Activated naive CD4-positive, alpha-beta T cell treated with anti-CD3 and anti-CD28 coated beads, Interleukin-2, amount 50 U/mL, for 72 hours (primary cell): ENCODE measurements at regions not wholly inside any gene's neighbourhood (a gene's known extent, or its start where the extent isn't known, plus 50 kb on each side); places are given as distances from the start of the nearest gene placed in this dataset.

ENCODE experiments used
- ATAC-seq, 2 donors: fragments of 150-1000 bp; cut with Tn5 transposase; 2 replicates each; pipeline ENCODE4 v1.10.0; 2021; ENCODE audit warnings: mild to moderate bottlenecking in 2 of 2, moderate library complexity in 2 of 2
- DNase-seq, 2 donors: peaks; one replicate each; pipeline ENCODE4 v3.0.0; 2021 to 2022; ENCODE audit warnings: low spot score in 2 of 2
- H3K27ac Mint-ChIP-seq, 2 donors: one replicate each; pipeline ENCODE4 v1.8.0; 2022; ENCODE audit warnings: mild to moderate bottlenecking in 2 of 2, mixed read lengths in 2 of 2
- H3K36me3 Mint-ChIP-seq, 2 donors: one replicate each; pipeline ENCODE4 v1.8.0; 2022; ENCODE audit warnings: mixed read lengths in 2 of 2
- H3K9me3 Mint-ChIP-seq, 2 donors: one replicate each; pipeline ENCODE4 v1.8.0; 2022; ENCODE audit warnings: mixed read lengths in 2 of 2

DNA sequence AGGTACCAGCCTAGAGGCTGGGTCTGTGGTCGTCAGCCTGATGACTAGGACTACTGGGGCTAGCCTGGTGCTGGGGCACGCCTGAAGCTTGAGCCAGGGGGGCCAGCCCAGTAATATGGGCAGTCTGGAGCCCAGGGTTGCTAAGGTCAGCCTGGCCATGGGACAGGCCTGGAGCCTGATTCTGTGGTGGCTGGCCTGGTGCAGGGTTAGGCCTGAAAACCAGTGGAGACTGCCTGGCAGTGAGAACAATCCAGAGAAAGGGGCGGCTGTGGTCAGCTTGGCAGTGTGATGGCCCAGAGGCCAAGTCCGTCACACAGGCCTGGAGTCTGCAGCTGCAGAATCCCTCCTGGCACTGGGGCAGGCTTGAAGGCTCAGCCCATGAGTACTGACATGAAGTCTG, 445.8 kb downstream of the SATB2 start:
- H3K9me3 Mint-ChIP-seq: no peaks in the 10 kb centered on the region
- DNase-seq (no peak), ATAC-seq (no peak)
- H3K36me3 Mint-ChIP-seq: no peaks in the 10 kb centered on the region
- no peak overlapping the region for H3K27ac Mint-ChIP-seq

- Mint-ChIP-seq H3K9me3 (peaks cover 0 to 4% of the 10 kb centered on the region in 2 donors), H3K27ac (no peak overlapping the region), H3K36me3 (no peaks in the 10 kb centered on the region)
- ATAC-seq: no peak
- no peak for DNase-seq
Measured at GRCh38 chr2:198994678-198995077, 463.1 kb downstream of the SATB2 start.

- ATAC-seq (no peak), DNase-seq (no peak)
- Mint-ChIP-seq H3K36me3 (no peaks in the 10 kb centered on the region), H3K27ac (no peak overlapping the region), H3K9me3 (peaks cover 2 to 3% of the 10 kb centered on the region in 2 donors)
Measured at GRCh38 chr2:198991431-198991830, 466.3 kb downstream of the SATB2 start.

DNA sequence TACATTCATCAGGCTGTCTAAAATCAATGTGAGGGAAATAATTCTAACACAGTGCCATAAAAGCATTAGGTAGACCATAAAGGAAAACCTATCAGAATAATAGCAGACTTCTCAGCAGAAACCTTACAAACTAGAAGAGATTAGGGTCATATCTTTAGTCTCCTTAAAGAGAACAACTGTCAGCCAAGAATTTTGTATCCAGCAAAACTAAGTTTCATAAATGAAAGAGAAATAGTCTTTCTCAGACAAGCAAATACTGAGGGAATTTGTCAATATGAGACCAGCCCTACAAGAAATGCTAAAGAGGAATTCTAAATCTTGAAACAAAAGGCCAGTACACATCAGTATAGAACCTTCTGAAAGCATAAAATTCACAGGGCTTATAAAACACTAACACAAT, 482.0 kb downstream of the SATB2 start:
- DNase-seq (no peak), ATAC-seq (no peak)
- H3K9me3 Mint-ChIP-seq: peaks cover 13 to 22% of the 10 kb centered on the region in 2 donors
- H3K36me3 Mint-ChIP-seq: peaks cover 0 to 7% of the 10 kb centered on the region in 2 donors
- H3K27ac Mint-ChIP-seq: no peak overlapping the region

- peaks cover 9 to 22% of the 10 kb centered on the region in 2 donors for H3K9me3 Mint-ChIP-seq
- H3K36me3 Mint-ChIP-seq: peaks cover 0 to 7% of the 10 kb centered on the region in 2 donors
Measured at GRCh38 chr2:198973785-198974184, 484.0 kb downstream of the SATB2 start.

DNA sequence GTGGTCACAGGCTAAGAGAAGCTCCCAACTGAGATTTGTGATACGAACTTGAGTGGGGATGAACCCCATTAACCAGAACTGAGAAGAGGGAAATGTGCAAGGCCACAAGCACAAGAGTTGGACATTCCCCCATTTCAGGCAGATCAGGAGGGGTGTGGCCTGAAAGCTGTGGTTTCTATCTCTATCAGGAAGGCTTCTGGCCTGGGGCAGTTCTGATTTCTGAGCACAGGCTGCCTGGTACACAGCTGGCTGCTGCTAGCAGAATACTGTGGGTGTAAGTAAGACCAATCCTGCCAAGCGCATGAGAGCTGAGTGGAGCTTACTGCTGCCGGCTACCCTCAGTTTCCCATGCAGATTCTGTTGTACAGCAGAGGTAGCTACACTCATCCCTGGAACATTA, 484.6 kb downstream of the SATB2 start:
- peaks cover 4 to 22% of the 10 kb centered on the region in 2 donors for H3K9me3 Mint-ChIP-seq
- H3K36me3 Mint-ChIP-seq: peaks cover 0 to 7% of the 10 kb centered on the region in 2 donors
- DNase-seq: no peak
- no peak overlapping the region for H3K27ac Mint-ChIP-seq
- no peak for ATAC-seq

More at GRCh38 chr2:198973785-198974184, 484.0 kb downstream of the SATB2 start:
- ATAC-seq (no peak), DNase-seq (no peak)
- H3K27ac Mint-ChIP-seq: no peak overlapping the region

DNA sequence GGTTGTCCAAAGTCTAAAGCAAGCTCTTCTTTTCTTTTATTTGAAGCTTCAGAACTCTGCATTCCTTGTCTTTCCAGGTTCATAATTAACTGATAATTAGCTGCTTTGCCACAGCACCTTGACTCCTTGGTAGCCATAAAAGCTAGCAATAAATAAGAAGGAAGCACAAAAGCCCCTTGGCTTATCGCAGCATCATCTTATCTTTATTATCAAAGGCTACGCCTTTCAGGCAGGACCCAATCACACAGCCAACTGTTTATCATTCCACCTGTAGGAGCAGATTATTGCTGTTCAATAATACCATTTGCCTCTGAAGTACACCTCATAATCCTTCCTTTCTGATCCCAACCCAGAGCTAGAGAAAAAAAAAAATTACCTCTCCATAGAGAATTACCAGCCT, 489.2 kb downstream of the SATB2 start:
- Mint-ChIP-seq H3K9me3 (peaks cover 1 to 6% of the 10 kb centered on the region in 2 donors), H3K27ac (no peak overlapping the region), H3K36me3 (no peaks in the 10 kb centered on the region)
- DNase-seq (no peak), ATAC-seq (no peak)

GRCh38 chr2:198966269-198966668, 491.5 kb downstream of the SATB2 start:
- H3K9me3 Mint-ChIP-seq: peaks cover 4 to 6% of the 10 kb centered on the region in 2 donors
- DNase-seq (no peak), ATAC-seq (no peak)
- no peak overlapping the region for H3K27ac Mint-ChIP-seq
- H3K36me3 Mint-ChIP-seq: no peaks in the 10 kb centered on the region

DNA sequence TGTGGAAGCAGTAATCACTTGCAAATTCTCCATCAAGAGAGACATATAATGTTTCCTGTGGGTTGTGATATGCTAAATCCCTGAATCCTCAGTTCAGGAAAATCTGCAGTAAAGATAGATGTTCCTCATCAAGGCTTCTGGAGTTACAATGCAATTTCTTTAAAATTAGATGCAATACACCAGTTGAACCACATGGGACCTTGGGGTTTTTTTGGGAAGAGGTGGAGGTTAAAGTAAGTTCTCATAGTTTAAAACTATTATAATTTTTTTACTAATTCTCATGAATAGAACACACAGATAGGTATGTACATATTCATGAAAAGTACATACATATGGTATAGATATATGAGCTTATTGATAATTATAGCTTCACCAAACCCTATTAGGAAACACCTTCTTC, 496.2 kb downstream of the SATB2 start:
- Mint-ChIP-seq H3K9me3 (peaks cover 3 to 4% of the 10 kb centered on the region in 2 donors), H3K36me3 (no peaks in the 10 kb centered on the region), H3K27ac (no peak overlapping the region)
- DNase-seq (no peak), ATAC-seq (no peak)

DNA sequence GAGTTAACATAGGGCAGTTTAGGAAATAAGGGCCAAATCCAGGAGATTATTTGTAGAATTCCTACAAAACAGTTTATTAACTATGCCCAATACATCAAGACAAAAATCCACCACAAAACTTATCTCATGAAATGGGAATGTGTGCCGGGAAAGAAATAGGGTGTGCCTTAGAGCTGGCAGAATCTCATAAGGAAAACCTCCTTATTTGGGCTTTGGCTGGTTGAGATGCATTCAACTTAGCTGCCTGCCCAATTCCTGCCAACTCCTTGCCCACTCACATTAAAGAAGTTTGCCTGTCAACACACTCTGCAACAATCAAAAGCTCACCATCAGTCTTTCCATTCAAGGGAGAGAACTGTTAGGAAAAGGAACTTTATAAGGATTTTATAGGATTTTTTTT, 500.6 kb downstream of the SATB2 start:
- no peak for ATAC-seq
- H3K36me3 Mint-ChIP-seq: no peaks in the 10 kb centered on the region
- H3K27ac Mint-ChIP-seq: no peak overlapping the region
- DNase-seq: no peak
- H3K9me3 Mint-ChIP-seq: peaks cover 0 to 15% of the 10 kb centered on the region in 2 donors

DNA sequence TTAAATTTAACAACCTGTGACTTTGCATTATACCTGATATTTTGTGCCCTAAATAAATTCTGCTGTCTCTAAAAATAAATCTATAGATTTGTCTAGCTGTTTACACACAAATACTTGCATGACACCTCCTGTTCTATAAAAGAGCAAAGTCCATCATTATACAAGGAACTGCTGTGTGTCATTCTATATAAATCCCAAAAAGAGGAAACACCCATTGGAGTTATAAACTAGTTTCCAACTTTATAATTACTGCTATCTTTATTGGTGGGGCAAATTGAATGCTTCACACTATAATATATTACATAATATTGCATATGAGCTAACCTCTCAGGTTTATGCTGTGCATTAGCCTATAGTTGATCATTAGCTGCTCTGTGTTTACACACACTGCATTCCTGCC, 504.4 kb downstream of the SATB2 start:
- peaks cover 4 to 19% of the 10 kb centered on the region in 2 donors for H3K9me3 Mint-ChIP-seq
- ATAC-seq (no peak), DNase-seq (no peak)
- H3K27ac Mint-ChIP-seq: no peak overlapping the region
- no peaks in the 10 kb centered on the region for H3K36me3 Mint-ChIP-seq

DNA sequence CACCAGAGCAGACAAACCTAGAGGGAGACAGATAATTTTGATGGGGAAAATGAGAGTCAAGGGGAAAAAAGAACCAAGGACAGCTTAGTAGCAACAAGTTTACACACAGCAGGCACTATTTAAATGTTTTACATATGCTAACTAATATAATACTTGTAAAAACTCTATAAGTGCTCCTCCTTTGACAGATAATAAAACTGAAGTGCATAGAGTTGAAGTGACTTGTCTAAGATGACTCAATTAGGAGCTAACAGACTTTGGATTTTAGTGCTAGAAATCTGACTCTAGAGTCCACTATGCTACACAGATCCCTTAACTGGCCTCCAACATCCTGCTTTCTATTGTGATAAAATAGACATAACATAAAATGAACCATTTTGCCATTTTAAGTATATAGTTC, 506.9 kb downstream of the SATB2 start:
- Mint-ChIP-seq H3K27ac (no peak overlapping the region), H3K36me3 (no peaks in the 10 kb centered on the region), H3K9me3 (peaks cover 4 to 23% of the 10 kb centered on the region in 2 donors)
- ATAC-seq: no peak
- DNase-seq: no peak

GRCh38 chr2:198945496-198945895, 512.2 kb downstream of the SATB2 start:
- Mint-ChIP-seq H3K9me3 (peaks cover 2 to 18% of the 10 kb centered on the region in 2 donors), H3K27ac (no peak overlapping the region), H3K36me3 (no peaks in the 10 kb centered on the region)
- DNase-seq: no peak
- ATAC-seq: no peak

DNA sequence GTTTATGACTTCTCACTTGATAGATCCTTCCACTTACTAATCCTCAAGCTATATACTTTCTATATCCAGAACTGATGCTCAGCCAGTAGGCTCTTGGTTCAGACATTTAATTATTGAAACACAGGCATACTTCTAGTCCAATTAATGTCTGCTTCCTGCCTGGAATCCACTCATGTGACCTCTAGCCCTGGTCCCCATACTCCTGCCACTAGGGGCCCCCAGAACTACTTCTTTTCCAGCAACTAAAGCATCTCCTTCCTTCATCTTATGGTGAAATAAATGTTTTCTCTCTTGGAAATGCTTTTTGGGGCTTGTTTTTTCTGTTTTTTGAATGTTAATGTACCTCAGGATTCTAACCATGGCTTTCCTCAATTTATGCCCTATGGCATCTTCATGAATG, 527.6 kb downstream of the SATB2 start:
- no peak for DNase-seq
- Mint-ChIP-seq H3K9me3 (peaks cover 7 to 12% of the 10 kb centered on the region in 2 donors), H3K36me3 (no peaks in the 10 kb centered on the region), H3K27ac (no peak overlapping the region)
- no peak for ATAC-seq

DNA sequence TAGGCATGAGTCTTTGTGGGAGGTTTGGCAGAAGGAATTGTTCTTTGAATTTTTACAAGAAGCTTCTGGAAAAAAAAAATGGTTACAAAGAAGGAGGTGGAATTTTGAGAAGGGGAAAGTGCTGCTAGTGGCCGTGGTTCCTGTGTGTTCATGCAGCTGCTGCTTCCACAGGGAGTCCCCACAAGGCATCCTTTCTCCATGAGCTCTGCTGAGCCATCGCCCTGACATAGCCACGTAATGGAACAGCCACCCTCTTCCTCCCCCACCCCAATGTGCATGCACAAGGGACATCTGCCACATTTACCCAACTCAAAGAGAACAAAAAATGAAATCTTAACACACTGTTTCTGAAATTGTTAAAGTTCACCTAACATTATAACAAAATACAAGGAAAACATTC, 529.7 kb downstream of the SATB2 start:
- DNase-seq (no peak), ATAC-seq (no peak)
- no peaks in the 10 kb centered on the region for H3K36me3 Mint-ChIP-seq
- peaks cover 3 to 8% of the 10 kb centered on the region in 2 donors for H3K9me3 Mint-ChIP-seq
- no peak overlapping the region for H3K27ac Mint-ChIP-seq

DNA sequence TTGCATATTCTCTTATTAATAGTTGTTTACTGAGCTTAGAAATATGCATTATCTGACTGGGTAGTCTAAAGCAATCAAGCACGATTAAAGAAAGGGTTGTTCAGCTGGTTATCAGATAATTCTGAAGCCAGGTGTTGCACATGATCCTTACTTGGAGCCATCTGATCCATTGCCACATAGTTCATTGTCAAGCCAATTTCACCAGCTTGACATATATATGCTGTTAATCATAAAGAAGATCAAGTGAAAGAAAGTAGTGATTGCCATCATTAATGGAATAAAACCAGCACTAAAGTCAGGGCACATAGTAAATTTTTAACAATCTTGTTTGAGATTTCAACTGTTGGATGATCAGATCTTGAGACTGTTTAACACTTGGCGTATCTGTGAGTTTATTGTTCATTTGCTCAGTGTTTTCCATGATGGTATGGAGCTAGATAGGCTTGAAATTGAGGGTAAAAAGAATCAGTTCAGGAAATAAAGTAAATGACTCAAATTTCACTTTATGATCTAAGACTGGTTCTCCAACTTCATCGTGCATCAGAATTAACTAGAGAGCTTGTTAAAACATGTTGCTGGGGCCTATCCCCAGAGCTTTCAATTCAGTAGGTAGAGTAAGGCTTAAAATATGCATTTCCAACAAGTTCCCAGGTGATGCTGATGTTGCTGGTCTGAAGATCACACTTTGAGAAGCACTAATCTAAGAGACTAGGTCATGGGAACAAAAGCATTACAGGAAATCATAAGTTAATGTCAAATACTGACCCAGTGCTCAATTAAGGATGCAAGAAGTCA, 539.6 kb downstream of the SATB2 start:
- peaks cover 0 to 9% of the 10 kb centered on the region in 2 donors for H3K9me3 Mint-ChIP-seq
- H3K27ac Mint-ChIP-seq: no peak overlapping the region
- H3K36me3 Mint-ChIP-seq: no peaks in the 10 kb centered on the region
- no peak for DNase-seq
- ATAC-seq: no peak

GRCh38 chr2:198917275-198917674, 540.5 kb downstream of the SATB2 start:
- DNase-seq (no peak), ATAC-seq (no peak)
- no peak overlapping the region for H3K27ac Mint-ChIP-seq
- H3K9me3 Mint-ChIP-seq: peaks cover 0 to 5% of the 10 kb centered on the region in 2 donors
- no peaks in the 10 kb centered on the region for H3K36me3 Mint-ChIP-seq

DNA sequence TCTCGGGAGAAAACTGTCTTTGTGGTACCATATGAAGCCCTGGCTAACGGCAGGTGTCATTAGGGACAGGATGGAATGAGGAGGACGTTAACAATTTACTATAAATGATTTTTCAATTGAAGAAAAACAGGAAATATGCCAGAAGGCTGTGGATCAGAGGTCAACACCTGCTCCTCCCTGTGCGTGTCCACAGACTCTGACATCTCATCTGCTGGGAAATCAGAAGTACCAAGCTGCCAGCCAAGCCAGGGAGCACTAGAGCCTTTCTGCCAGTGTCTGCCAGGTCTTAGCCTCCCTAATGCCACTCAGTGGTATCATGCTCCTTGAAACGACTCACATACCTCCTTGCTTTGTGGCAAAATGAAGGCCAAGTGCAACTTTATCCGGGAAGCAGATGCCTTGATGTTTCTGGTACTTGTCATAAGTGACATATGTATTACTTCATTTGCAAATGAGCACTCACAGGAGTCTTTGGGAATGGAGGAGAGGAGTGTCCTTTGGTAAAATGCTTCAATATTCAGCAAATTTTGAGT, 541.1 kb downstream of the SATB2 start:
- Mint-ChIP-seq H3K27ac (no peak overlapping the region), H3K9me3 (peaks cover 0 to 5% of the 10 kb centered on the region in 2 donors), H3K36me3 (no peaks in the 10 kb centered on the region)
- DNase-seq (no peak), ATAC-seq (no peak)
